DND-41 (cell line): ENCODE measurements at regions not wholly inside any gene's neighbourhood (a gene's known extent, or its start where the extent isn't known, plus 50 kb on each side); places are given as distances from the start of the nearest gene placed in this dataset.

Experiments used
- ATAC-seq: fragments of 200-7000 bp; cut with Tn5 transposase; 3 replicates; pipeline ENCODE4 v1.9.1; 2021; ENCODE audit warnings: low read depth; ENCODE audit not compliant: insufficient read depth
- DNase-seq: peaks from one replicate; pipeline ENCODE4 v3.0.0-alpha.2; 2020
- H2AFZ ChIP-seq: 2 replicates; pipeline ENCODE4 v1.6.0; 2012; ENCODE audit warnings: low read depth, low read length
- H3K27ac ChIP-seq: 2 replicates; pipeline ENCODE4 v1.5.1; 2012; ENCODE audit warnings: low read length, inconsistent platforms
- H3K27me3 ChIP-seq: fragments of 200-600 bp; sonication (generic); 2 replicates; pipeline ENCODE4 v1.6.0; 2012; ENCODE audit warnings: low read length, mild to moderate bottlenecking, inconsistent platforms; ENCODE audit not compliant: insufficient read depth, poor library complexity
- H3K36me3 ChIP-seq: 2 replicates; pipeline ENCODE4 v1.5.1; 2012; ENCODE audit warnings: low read length, inconsistent platforms; ENCODE audit not compliant: insufficient read depth
- H3K4me1 ChIP-seq: 2 replicates; pipeline ENCODE4 v1.5.1; 2012; ENCODE audit warnings: mild to moderate bottlenecking, low read length; ENCODE audit not compliant: insufficient read depth
- H3K4me2 ChIP-seq: 2 replicates; pipeline ENCODE4 v1.6.0; 2012; ENCODE audit warnings: mild to moderate bottlenecking, moderate library complexity, low read length, inconsistent platforms; ENCODE audit not compliant: insufficient read depth
- H3K4me3 ChIP-seq, 2 experiments: fragments of 200-600 bp in 1 of 2; shearing (Covaris generic) in 1 of 2; 2 replicates each; pipeline ENCODE4 v1.5.1; 2012 to 2016; ENCODE audit warnings: inconsistent platforms in 2 of 2, low read length in 2 of 2, mild to moderate bottlenecking in 2 of 2, low read depth in 1 of 2, moderate library complexity in 1 of 2
- H3K79me2 ChIP-seq: 2 replicates; pipeline ENCODE4 v1.6.0; 2012; ENCODE audit warnings: low read length, inconsistent platforms; ENCODE audit not compliant: insufficient read depth
- H3K9ac ChIP-seq: 2 replicates; pipeline ENCODE4 v1.6.0; 2012; ENCODE audit warnings: low read depth, mild to moderate bottlenecking, inconsistent platforms, low read length, moderate library complexity
- H3K9me3 ChIP-seq: 2 replicates; pipeline ENCODE4 v1.5.1; 2012; ENCODE audit warnings: low read length, moderate library complexity, mild to moderate bottlenecking, inconsistent platforms; ENCODE audit not compliant: insufficient read depth, severe bottlenecking
- H4K20me1 ChIP-seq: 2 replicates; pipeline ENCODE4 v1.6.0; 2012; ENCODE audit warnings: low read length; ENCODE audit not compliant: insufficient read depth
- CTCF ChIP-seq: IDR thresholded peaks from 2 replicates; pipeline ENCODE4 v1.5.1; 2012; ENCODE audit warnings: borderline replicate concordance, low read length, moderate library complexity, mild to moderate bottlenecking; ENCODE audit not compliant: poor library complexity, severe bottlenecking; ENCODE audit errors: extremely low read depth
- EZH2 ChIP-seq: IDR thresholded peaks from 3 replicates; pipeline ENCODE4 v1.6.1; 2012; ENCODE audit warnings: borderline replicate concordance, low read depth, mild to moderate bottlenecking, moderate library complexity, low read length, inconsistent platforms; ENCODE audit not compliant: severe bottlenecking

- no peak overlapping the region for H3K9ac ChIP-seq
- H2AFZ ChIP-seq = no peak overlapping the region
- H3K4me1 ChIP-seq = peaks cover 9% of the 10 kb centered on the region
- DNase-seq = no peak
- no peaks in the 10 kb centered on the region for H4K20me1 ChIP-seq
- H3K27ac ChIP-seq = no peak overlapping the region
- H3K27me3 ChIP-seq = no peaks in the 10 kb centered on the region
- H3K36me3 ChIP-seq = no peaks in the 10 kb centered on the region
- H3K79me2 ChIP-seq = no peaks in the 10 kb centered on the region
- no peaks in the 10 kb centered on the region for H3K9me3 ChIP-seq
- no peak for ATAC-seq
- H3K4me2 ChIP-seq = no peak overlapping the region
- no peak overlapping the region for H3K4me3 ChIP-seq
- TF ChIP-seq EZH2 (no peak), CTCF (no peak)
Measured at GRCh38 chr6:69581581-69581980, 215.2 kb downstream of the LMBRD1 start.

GRCh38 chr6:69580706-69581105 is 216.1 kb downstream of the LMBRD1 start:
- Histone ChIP-seq H2AFZ (no peak overlapping the region), H3K79me2 (no peaks in the 10 kb centered on the region), H4K20me1 (no peaks in the 10 kb centered on the region), H3K4me1 (peaks cover 9% of the 10 kb centered on the region), H3K27me3 (no peaks in the 10 kb centered on the region), H3K9me3 (no peaks in the 10 kb centered on the region), H3K36me3 (no peaks in the 10 kb centered on the region), H3K4me2 (no peak overlapping the region), H3K9ac (no peak overlapping the region), H3K27ac (no peak overlapping the region), H3K4me3 (no peak overlapping the region)
- ATAC-seq (no peak), DNase-seq (no peak)
- TF ChIP-seq CTCF (no peak), EZH2 (no peak)

- Histone ChIP-seq H2AFZ (no peak overlapping the region), H3K4me3 (no peak overlapping the region), H3K79me2 (no peaks in the 10 kb centered on the region), H3K27me3 (no peaks in the 10 kb centered on the region), H3K9me3 (no peaks in the 10 kb centered on the region), H3K4me1 (no peaks in the 10 kb centered on the region), H3K9ac (no peak overlapping the region), H3K27ac (no peak overlapping the region), H3K4me2 (no peak overlapping the region), H3K36me3 (no peaks in the 10 kb centered on the region), H4K20me1 (no peaks in the 10 kb centered on the region)
- TF ChIP-seq CTCF (no peak), EZH2 (no peak)
- ATAC-seq (no peak), DNase-seq (no peak)
Measured at GRCh38 chr6:69578361-69578890, 218.4 kb downstream of the LMBRD1 start.

GRCh38 chr6:69571234-69571633 is 225.6 kb downstream of the LMBRD1 start:
- no peak overlapping the region for H3K27ac ChIP-seq
- ATAC-seq = no peak
- no peak overlapping the region for H3K9ac ChIP-seq
- H3K36me3 ChIP-seq = no peaks in the 10 kb centered on the region
- DNase-seq = no peak
- H3K9me3 ChIP-seq = peaks cover 5% of the 10 kb centered on the region
- no peaks in the 10 kb centered on the region for H3K27me3 ChIP-seq
- no peak overlapping the region for H3K4me2 ChIP-seq
- no peaks in the 10 kb centered on the region for H3K79me2 ChIP-seq
- TF ChIP-seq CTCF = no peak
- no peak for TF ChIP-seq EZH2
- H3K4me3 ChIP-seq = no peak overlapping the region
- no peaks in the 10 kb centered on the region for H4K20me1 ChIP-seq
- no peak overlapping the region for H2AFZ ChIP-seq
- H3K4me1 ChIP-seq = no peaks in the 10 kb centered on the region
